ENCODE measurements at regions not wholly inside any gene's neighbourhood (a gene's known extent, or its start where the extent isn't known, plus 50 kb on each side); places are given as distances from the start of the nearest gene placed in this dataset.

DNA sequence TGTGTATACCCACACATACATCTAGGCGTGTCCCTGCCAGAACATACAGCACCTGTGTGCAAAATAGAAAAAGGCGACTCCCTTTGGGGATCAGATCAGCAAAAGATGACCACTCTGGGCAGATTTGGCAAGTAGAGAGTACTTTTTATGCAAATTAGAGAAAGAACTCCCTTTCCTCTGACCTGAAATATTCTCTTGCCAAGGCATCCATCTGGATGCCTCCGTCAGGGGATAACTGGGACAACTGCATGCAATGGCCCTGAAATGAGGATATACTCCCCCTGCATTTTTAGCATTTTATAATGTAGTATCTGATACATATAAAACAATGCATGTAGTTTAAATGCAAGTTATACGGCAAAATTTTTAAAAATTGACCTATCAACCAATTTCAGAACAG lies 247.7 kb downstream of the ICOS start:
- TF ChIP-seq, protein P1, sequence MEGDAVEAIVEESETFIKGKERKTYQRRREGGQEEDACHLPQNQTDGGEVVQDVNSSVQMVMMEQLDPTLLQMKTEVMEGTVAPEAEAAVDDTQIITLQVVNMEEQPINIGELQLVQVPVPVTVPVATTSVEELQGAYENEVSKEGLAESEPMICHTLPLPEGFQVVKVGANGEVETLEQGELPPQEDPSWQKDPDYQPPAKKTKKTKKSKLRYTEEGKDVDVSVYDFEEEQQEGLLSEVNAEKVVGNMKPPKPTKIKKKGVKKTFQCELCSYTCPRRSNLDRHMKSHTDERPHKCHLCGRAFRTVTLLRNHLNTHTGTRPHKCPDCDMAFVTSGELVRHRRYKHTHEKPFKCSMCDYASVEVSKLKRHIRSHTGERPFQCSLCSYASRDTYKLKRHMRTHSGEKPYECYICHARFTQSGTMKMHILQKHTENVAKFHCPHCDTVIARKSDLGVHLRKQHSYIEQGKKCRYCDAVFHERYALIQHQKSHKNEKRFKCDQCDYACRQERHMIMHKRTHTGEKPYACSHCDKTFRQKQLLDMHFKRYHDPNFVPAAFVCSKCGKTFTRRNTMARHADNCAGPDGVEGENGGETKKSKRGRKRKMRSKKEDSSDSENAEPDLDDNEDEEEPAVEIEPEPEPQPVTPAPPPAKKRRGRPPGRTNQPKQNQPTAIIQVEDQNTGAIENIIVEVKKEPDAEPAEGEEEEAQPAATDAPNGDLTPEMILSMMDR (conservative IDR thresholded peaks at IDR 0.05; ENCODE audit: low read length) = no peak
- TF ChIP-seq EZH2phosphoT487 (IDR thresholded peaks at IDR 0.05; ENCODE audit: borderline replicate concordance, low read depth, low read length) = no peak
